CMK (cell line): ENCODE measurements at regions not wholly inside any gene's neighbourhood (a gene's known extent, or its start where the extent isn't known, plus 50 kb on each side); places are given as distances from the start of the nearest gene placed in this dataset.
"Not testable (repeated sequence)": the region's sequence is repeated elsewhere in the genome, so short reads cannot be mapped to it uniquely, and the experiment has no call there.

ENCODE experiments used
- DNase-seq: peaks from one replicate; pipeline ENCODE4 v3.0.0-alpha.2; 2010; ENCODE audit warnings: low read depth

DNA sequence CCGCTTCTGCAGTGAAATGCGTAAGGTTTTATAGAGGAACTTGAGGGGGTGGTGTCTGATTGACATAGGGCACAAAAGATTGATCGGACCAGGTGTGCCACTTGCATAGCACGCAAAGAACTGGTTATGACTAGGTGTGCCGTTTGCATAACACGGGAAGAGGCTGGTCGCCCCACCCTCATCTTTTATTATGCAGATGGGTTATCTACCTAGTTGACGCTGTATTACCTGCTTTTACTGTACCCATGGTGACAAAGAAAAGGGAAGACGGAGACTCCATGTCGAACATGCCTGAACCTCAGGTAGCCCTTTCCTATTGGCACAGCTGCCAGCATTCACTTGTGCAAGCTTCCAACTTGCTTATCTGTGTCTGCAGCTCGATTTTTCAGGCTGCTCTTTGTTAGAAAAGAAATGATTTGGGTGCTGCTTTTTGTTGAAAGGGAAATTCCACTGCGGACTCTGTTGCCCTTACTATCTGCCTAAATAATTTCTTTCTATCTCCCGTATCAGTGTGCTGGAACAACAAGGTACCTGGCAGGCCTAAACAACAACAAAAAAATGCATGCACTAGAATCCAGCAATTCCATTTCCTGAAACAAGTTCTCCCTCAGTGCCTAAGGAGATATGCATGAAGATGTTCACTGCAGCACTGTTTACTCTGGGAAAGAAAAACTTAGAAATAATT, 194.4 kb upstream of the KAZN start:
- no peak for DNase-seq

DNA sequence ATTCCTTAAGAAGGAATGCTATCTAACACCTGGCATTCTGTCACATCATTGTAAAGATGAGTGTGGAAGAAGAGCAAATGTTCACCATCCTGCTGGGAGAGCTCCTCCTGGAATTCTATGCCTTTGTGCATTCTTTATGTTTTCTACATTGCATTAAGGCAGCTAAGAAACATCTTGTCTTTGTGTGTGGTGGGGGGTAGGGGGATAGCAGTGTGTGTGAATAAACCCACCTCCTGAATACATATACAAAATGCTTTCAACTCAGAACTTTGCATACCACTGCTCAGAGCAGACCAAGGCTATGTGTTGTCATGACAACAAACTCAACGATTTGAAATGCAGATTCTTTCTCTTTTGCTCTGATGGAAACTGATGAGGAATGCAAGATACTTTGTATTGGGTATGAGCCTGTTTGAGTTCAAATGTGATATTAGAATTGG, 193.6 kb upstream of the KAZN start:
- DNase-seq: no peak

- no peak for DNase-seq
Observed at GRCh38 chr1:14412235-14412634, 186.2 kb upstream of the KAZN start.

DNA sequence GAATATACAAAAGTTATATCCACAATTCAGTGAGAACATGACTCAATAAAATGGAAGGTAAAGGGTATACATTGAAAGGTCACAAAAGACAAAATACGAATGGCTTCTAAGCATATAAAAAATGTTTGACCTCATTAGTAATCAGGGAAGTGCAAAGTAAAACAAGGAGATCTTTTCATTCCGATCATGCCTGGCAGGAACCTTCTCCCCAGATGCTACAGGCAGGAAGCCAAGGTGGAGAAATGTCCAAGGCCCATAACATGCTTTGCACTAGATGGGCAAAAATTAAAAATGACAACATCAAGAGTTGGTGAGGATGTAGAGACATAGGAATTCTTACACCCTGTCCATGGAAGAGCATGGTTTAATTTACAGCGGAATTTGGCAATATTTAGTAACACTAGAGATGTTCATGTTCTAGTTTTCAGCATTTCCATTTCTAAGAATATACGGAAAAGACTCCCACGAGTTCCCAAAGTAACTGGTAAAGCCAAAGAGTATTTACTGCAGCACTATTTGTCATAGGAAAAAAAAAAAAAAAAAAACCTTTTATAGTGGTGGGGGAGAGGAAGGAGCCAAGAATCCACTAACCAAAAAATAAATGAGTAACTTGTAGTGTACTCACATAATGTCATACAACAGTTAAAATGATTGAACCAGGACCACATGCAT, 184.5 kb upstream of the KAZN start:
- DNase-seq: no peak

DNA sequence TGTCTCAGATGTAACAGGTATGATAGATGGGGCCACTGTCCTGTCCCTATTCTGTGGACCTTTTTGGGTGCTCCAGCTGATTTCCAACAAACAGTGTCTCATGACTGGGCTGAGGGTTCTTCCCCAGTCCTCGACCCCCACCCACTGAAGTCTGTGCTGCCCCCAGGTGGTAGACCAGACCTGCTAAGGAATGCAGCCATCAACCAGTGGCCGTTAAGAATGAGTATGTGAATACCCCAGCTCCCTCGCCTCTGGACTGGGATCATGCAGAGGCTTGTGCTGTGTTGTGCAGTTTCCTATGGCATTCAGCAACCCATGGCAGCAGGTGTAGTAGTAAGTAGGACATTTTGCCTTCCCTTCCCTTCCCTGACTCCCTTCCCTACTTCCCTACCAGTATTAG, 183.1 kb upstream of the KAZN start:
- no peak for DNase-seq

GRCh38 chr1:14419778-14420218, 178.7 kb upstream of the KAZN start:
- DNase-seq: not testable (repeated sequence)

DNA sequence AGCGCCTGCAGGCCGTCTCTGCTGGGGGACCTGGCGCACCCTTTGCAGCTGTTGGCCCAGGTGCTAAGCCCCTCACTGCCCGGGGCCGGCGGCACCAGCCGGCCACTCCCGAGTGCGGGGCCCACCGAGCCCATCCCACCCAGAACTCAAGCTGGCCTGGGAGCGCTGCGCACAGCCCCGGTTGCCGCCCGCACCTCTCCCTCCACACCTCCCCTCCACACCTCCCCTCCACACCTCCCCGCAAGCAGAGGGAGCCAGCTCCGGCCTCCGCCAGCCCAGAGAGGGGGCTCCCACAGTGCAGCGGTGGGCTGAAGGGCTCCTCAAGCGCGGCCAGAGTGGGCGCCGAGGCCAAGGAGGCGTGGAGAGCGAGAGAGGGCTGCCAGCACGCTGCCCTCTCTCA, 177.8 kb upstream of the KAZN start:
- DNase-seq: no peak

DNA sequence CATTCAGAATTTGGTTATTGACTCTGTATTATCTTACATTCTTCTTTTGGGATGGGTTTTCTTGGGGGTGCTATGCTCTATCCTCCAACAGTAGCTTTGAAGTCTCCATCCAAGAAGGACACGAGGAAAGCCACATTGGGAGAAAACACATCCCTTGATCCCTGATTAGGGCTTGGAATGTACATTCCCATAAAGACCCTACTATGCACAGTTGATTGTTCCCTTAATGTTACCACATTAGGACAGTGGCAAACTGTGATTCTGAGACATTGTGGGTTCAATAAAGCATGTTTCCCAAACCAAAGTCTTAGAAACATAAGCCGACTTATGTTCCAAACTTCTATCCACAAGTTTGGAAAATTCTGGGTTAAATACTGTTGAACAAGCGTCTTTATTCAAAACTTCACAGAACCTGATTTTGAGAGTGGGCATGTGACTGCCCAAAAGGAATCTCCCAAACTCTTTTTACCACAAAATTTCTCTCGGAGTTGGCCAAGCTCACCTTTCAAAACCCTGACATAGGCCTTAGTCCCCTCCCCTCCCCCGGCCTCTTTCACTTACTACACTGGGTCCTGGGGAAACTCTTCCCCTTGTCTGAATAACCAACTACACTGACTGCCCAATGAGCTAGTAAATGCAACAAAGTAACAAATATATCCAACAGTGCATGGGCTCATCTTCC, 177.0 kb upstream of the KAZN start:
- no peak for DNase-seq

DNA sequence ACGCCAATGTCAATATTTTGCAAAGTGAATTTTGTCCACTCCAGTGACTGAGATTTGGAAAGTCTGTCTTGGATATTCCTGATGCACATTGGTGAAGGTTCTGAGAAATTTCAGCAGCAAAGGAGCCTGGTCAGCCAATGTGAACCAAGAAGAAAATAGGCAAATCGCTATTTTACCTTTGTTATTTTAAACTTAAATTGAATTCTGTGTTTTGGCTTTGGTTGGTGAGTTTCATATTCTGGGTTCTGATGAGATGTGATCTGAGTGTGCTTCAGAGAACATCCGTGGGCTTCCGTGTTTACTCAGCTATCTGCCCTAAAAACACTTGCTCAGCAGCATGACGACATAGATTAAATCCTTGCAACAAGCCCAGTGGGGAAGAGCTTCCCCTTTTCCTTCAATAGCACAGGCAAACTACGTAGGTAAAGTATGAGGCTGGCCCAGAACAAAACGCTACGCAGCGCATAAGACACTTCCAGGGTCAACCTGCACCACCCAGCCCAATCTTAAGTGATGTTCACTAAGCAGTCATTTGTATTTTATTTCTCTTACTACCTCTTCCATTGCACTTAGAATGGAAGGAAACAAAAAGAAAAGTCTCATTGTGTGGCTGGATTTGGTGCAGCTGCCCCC, 176.4 kb upstream of the KAZN start:
- DNase-seq: peak; percentile 29

DNA sequence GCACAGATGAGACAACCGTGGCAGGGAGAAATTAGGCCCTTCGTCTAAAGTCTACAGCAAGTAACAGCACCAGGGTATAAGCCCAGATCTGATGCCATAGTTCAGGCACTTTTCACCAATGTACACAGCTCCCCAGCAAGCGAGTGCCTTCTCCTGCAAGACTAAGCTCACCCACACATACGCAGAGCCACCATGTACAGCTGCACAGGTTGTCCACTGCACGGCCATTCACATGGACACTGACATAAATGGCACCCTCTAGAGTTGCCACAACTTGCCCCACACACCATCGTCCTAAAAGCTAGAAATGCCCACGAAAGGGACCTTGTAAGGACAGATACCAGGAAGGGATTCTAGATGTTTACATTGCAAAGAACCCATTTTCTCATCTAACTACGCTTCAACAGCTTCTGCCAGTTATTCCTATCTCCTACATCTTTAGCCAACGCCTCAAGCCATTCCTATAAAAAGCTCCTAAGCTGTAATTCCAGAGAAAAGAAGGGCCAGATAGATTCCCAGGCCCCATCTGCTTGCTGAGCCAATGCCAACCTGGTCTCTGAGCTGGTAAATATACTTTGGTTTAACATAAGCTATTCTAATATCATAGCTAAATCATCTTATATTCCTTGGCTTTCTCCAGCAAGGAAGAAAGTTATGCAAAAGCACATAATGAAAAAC, 174.0 kb upstream of the KAZN start:
- DNase-seq: no peak

GRCh38 chr1:14426854-14427253, 171.6 kb upstream of the KAZN start:
- no peak for DNase-seq

DNA sequence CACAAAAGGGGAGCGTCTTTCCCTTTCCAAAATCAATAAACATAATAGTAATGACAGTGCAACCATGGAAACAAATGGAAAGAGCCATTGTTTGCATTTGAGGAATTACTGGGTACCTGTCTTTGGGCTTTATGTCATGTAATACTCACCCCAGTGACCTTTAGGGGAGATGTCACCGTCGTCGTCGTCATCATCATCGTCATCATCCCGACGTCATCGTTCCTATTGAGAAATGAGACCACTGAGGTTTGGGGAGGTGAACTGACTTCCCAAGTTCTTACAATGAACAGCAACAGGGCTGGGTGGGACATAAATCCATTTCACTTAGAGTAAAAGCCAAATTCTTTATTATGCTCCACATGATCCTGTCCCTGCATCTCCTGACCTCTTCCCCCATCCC, 168.9 kb upstream of the KAZN start:
- no peak for DNase-seq

- not testable (repeated sequence) for DNase-seq
Observed at GRCh38 chr1:14432728-14433127, 165.8 kb upstream of the KAZN start.

- no peak for DNase-seq
Observed at GRCh38 chr1:14435368-14436023, 163.0 kb upstream of the KAZN start.

GRCh38 chr1:14437417-14437918, 161.0 kb upstream of the KAZN start:
- no peak for DNase-seq

- DNase-seq: no peak
Observed at GRCh38 chr1:14438127-14438769, 160.2 kb upstream of the KAZN start.

- DNase-seq: no peak
Observed at GRCh38 chr1:14439015-14439414, 159.5 kb upstream of the KAZN start.

DNA sequence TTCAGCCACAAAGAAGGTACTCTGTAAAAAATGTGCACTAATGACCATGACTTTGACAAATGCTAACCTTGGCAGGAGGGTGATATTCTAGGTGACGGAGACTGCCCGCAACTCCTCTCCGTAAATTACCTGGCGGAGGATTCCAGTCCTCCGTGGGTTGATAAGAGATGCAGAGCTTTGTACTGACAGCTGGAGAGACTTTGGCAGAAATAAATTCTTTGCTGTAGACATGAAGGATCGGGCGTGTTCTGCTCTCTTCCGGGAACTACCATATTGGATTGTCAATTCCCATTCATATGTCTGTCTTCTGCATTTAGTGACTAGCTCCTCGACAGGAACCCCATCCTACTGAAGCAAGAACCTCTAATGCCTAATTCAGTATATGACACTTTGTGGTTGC, 158.3 kb upstream of the KAZN start:
- DNase-seq: no peak

- no peak for DNase-seq
Observed at GRCh38 chr1:14440731-14441130, 157.8 kb upstream of the KAZN start.

GRCh38 chr1:14441302-14441741, 157.2 kb upstream of the KAZN start:
- no peak for DNase-seq

DNA sequence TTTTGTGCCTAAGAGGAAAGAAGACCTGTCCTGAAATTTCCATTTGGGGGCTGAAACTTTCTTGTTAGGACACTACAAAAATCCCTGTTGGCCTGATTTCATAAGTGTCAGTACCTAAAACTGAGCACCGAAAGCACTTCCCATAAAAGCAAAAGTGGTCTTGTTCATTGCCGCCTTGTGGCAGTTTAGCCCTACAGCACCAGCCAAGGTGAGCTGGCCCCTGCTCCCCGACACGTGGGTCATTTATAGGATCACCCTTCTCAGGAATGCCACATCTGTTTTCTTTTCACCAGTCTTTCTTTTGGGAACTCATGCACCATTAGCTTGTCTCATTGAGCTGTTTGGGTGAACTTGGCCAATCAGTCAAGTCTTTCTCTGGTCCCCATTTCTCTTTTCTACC, 155.8 kb upstream of the KAZN start:
- DNase-seq: no peak
